ENCODE measurements at regions not wholly inside any gene's neighbourhood (a gene's known extent, or its start where the extent isn't known, plus 50 kb on each side); places are given as distances from the start of the nearest gene placed in this dataset.

GRCh38 chr5:91938441-91938840 lies 555.3 kb upstream of the ARRDC3 start:
- TF ChIP-seq CTCF (IDR thresholded peaks at IDR 0.05; ENCODE audit: low read length) (no peak), EZH2 (IDR thresholded peaks at IDR 0.05; ENCODE audit: borderline replicate concordance, low read length) (no peak)

Data from OCI-LY1 (cell line).